CD8-positive, alpha-beta memory T cell (primary cell): ENCODE measurements at regions not wholly inside any gene's neighbourhood (a gene's known extent, or its start where the extent isn't known, plus 50 kb on each side); places are given as distances from the start of the nearest gene placed in this dataset.

Experiments used
- CTCF ChIA-PET: fragments of 350-600 bp; sonication (Branson Sonifier 250); formaldehyde crosslinking; loops from one replicate; lab custom pipeline; 2021; ENCODE audit warnings: antibody characterized with exemption; lab: Charles Lee
- POLR2A ChIA-PET: fragments of 350-600 bp; sonication (Branson Sonifier 250); formaldehyde crosslinking; loops from one replicate; lab custom pipeline; 2021; ENCODE audit warnings: antibody characterized with exemption; lab: Charles Lee
- DNase-seq, 5 donors: peaks; one replicate each; pipeline versions ENCODE4 v3.0.0 to v3.0.0-alpha.2; 2020 to 2022; ENCODE audit warnings: mixed read lengths in 1 of 5
- H3K27ac ChIP-seq: one replicate; pipeline ENCODE4 v1.7.0; 2013; ENCODE audit warnings: low read depth, mild to moderate bottlenecking, low read length, moderate library complexity
- H3K27me3 ChIP-seq: 2 replicates; pipeline ENCODE4 v1.7.0; 2013; ENCODE audit warnings: low read length, mild to moderate bottlenecking; ENCODE audit not compliant: insufficient read depth, poor library complexity, severe bottlenecking
- H3K36me3 ChIP-seq: 2 replicates; pipeline ENCODE4 v1.7.0; 2013; ENCODE audit warnings: mild to moderate bottlenecking, low read length, moderate library complexity; ENCODE audit not compliant: insufficient read depth
- H3K4me1 ChIP-seq: 2 replicates; pipeline ENCODE4 v1.7.0; 2013; ENCODE audit warnings: mild to moderate bottlenecking, low read length, moderate library complexity; ENCODE audit not compliant: insufficient read depth
- H3K4me3 ChIP-seq: 2 replicates; pipeline ENCODE4 v1.7.0; 2013; ENCODE audit warnings: mild to moderate bottlenecking, low read length
- H3K9me3 ChIP-seq: 2 replicates; pipeline ENCODE4 v1.7.0; 2013; ENCODE audit warnings: mild to moderate bottlenecking, low read length
- H3K27ac Mint-ChIP-seq, 8 donors: one replicate each; pipeline ENCODE4 v1.8.0; 2020 to 2021; ENCODE audit warnings: mixed read lengths in 8 of 8, mild to moderate bottlenecking in 6 of 8, inconsistent platforms in 3 of 8, moderate library complexity in 3 of 8
- H3K27me3 Mint-ChIP-seq, 2 donors: one replicate each; pipeline ENCODE4 v1.8.0; 2020 to 2021; ENCODE audit warnings: mixed read lengths in 2 of 2, mild to moderate bottlenecking in 1 of 2, moderate library complexity in 1 of 2
- H3K36me3 Mint-ChIP-seq, 3 donors: one replicate each; pipeline ENCODE4 v1.8.0; 2020 to 2021; ENCODE audit warnings: mixed read lengths in 3 of 3, inconsistent platforms in 1 of 3, mild to moderate bottlenecking in 1 of 3
- H3K4me1 Mint-ChIP-seq, 3 donors: one replicate each; pipeline ENCODE4 v1.8.0; 2020 to 2021; ENCODE audit warnings: mixed read lengths in 3 of 3, inconsistent platforms in 1 of 3, mild to moderate bottlenecking in 1 of 3
- H3K4me3 Mint-ChIP-seq, 7 donors: one replicate each; pipeline ENCODE4 v1.8.0; 2020 to 2021; ENCODE audit warnings: mixed read lengths in 7 of 7, mild to moderate bottlenecking in 6 of 7, moderate library complexity in 4 of 7, inconsistent platforms in 2 of 7
- H3K9me3 Mint-ChIP-seq, 5 donors: one replicate each; pipeline ENCODE4 v1.8.0; 2020 to 2022; ENCODE audit warnings: mixed read lengths in 5 of 5, mild to moderate bottlenecking in 3 of 5, moderate library complexity in 2 of 5, inconsistent platforms in 1 of 5

DNA sequence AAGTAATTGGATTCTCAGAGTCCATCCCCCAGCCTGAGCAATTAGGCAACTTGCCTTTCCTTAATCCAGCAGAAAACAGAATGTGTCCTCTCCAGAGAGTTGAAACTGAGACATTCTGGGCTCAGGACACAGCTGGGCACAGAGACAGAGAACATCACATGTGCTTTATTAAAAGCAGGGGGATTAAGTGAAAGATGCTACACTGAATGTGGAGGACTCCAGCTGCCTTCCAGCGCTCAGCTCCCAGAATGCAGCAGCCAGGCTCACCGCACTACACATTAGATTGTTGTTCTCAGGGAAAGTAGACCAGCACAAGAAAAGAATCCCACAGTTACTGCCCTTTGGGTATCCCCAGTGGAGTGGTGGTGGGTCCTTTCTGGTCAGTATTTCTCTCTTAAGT is 141.6 kb upstream of the IL12B start:
- H3K27me3 Mint-ChIP-seq = peaks cover 0 to 7% of the 10 kb centered on the region in 2 donors
- no peak overlapping the region for H3K27ac Mint-ChIP-seq
- H3K36me3 Mint-ChIP-seq = peaks cover 0 to 24% (median 3%) of the 10 kb centered on the region in 3 donors
- Histone ChIP-seq H3K4me3 (no peak overlapping the region), H3K27me3 (no peaks in the 10 kb centered on the region), H3K27ac (no peak overlapping the region), H3K36me3 (no peaks in the 10 kb centered on the region), H3K4me1 (peaks cover 22% of the 10 kb centered on the region), H3K9me3 (peaks cover 12% of the 10 kb centered on the region)
- no peak for DNase-seq
- peaks cover 18 to 28% (median 21%) of the 10 kb centered on the region in 3 donors for H3K4me1 Mint-ChIP-seq
- no peak overlapping the region for H3K4me3 Mint-ChIP-seq
- peaks cover 12 to 35% (median 24%) of the 10 kb centered on the region in 5 donors for H3K9me3 Mint-ChIP-seq
- ChIA-PET CTCF (no interaction called here), POLR2A (no interaction called here)

DNA sequence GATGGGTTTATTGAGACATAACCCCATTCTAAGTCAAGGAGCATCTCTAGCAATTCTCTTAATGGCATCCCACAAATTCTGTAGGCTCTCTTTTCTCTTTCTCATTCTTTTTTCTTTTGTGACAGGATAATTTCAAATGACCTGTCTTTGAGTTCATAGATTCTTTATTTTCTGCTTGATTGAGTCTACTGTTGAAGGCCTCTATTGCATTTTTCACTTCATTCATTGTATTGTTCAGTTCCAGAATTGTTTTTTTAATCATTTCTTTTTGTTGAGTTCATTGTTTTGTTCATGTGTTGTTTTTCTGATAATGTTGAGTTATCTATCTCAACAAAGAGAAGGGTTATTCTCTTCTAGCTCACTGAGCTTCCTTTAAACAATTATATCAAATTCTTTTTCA is 144.7 kb upstream of the IL12B start:
- no peak overlapping the region for H3K27ac ChIP-seq
- Mint-ChIP-seq H3K27me3 (peaks cover 0 to 7% of the 10 kb centered on the region in 2 donors), H3K27ac (no peak overlapping the region), H3K36me3 (peaks cover 0 to 24% (median 3%) of the 10 kb centered on the region in 3 donors), H3K4me3 (no peak overlapping the region), H3K9me3 (peaks cover 12 to 35% (median 24%) of the 10 kb centered on the region in 5 donors), H3K4me1 (peaks cover 15 to 26% (median 17%) of the 10 kb centered on the region in 3 donors)
- peaks cover 13% of the 10 kb centered on the region for H3K4me1 ChIP-seq
- ChIA-PET CTCF (no interaction called here), POLR2A (no interaction called here)
- no peak overlapping the region for H3K4me3 ChIP-seq
- H3K9me3 ChIP-seq = peaks cover 12% of the 10 kb centered on the region
- H3K36me3 ChIP-seq = no peaks in the 10 kb centered on the region
- no peaks in the 10 kb centered on the region for H3K27me3 ChIP-seq
- no peak for DNase-seq

DNA sequence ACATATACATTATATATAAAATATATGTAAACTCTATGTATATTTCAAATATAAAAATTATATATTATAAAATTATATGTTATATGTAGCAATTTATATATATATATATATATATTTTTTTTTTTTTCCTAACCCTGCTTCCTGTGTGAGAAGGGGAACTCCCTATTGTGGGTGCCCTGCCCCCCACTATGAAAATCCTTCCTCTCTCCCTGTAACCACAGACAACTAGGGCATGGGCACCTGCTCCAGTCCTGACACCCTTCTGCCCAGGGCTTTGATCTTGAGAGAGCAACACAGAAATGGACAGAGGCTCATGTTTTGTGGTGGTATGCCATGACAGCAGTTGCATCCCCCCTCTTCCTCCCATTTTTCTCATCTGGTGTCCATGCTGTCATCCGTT is 148.7 kb upstream of the IL12B start:
- peak in 2 of 5 donors; percentile 25 to 27 for DNase-seq
- CTCF ChIA-PET = no interaction called here

DNA sequence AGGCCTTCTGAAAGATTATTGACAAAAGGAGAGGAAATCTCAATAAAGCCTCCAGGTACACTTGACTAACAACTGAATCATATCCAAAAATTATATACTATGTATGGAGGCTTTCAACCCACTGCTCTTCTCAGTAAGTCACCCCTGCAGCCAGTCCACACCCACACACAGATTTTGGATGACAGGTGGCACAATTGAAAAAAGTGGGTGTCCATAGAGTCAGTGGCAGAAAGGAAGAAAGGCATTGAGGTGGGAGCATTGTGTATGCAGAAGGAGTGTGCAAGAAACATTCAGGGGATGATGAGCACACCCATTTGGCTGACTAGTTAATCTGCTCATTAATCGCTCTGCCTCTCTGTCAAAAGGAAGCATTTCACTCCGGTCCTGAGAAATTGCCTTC is 150.6 kb upstream of the IL12B start:
- Histone ChIP-seq H3K27me3 (no peaks in the 10 kb centered on the region), H3K4me3 (no peak overlapping the region), H3K4me1 (peaks cover 8% of the 10 kb centered on the region), H3K36me3 (no peaks in the 10 kb centered on the region), H3K27ac (no peak overlapping the region), H3K9me3 (no peaks in the 10 kb centered on the region)
- Mint-ChIP-seq H3K36me3 (peaks cover 0 to 6% (median 0%) of the 10 kb centered on the region in 3 donors), H3K4me1 (peaks cover 13 to 20% (median 17%) of the 10 kb centered on the region in 3 donors), H3K9me3 (peaks cover 2 to 7% (median 6%) of the 10 kb centered on the region in 5 donors), H3K27ac (no peak overlapping the region), H3K27me3 (peaks cover 4 to 7% of the 10 kb centered on the region in 2 donors), H3K4me3 (no peak overlapping the region)
- ChIA-PET POLR2A (no interaction called here), CTCF (no interaction called here)
- DNase-seq = no peak

More for the DNA sequence above, 148.7 kb upstream of the IL12B start:
- Histone ChIP-seq H3K4me1 (peaks cover 8% of the 10 kb centered on the region), H3K27me3 (no peaks in the 10 kb centered on the region), H3K4me3 (no peak overlapping the region), H3K9me3 (peaks cover 12% of the 10 kb centered on the region), H3K36me3 (no peaks in the 10 kb centered on the region), H3K27ac (no peak overlapping the region)
- POLR2A ChIA-PET = no interaction called here
- peaks cover 4 to 7% of the 10 kb centered on the region in 2 donors for H3K27me3 Mint-ChIP-seq
- peak overlapping the region in 1 of 8 donors; percentile 4 for H3K27ac Mint-ChIP-seq
- H3K36me3 Mint-ChIP-seq = peaks cover 0 to 20% (median 3%) of the 10 kb centered on the region in 3 donors
- peaks cover 10 to 24% (median 22%) of the 10 kb centered on the region in 5 donors for H3K9me3 Mint-ChIP-seq
- H3K4me1 Mint-ChIP-seq = peaks cover 13 to 20% (median 17%) of the 10 kb centered on the region in 3 donors
- H3K4me3 Mint-ChIP-seq = peak overlapping the region in 4 of 7 donors; percentile 9 to 61 (median 46)

DNA sequence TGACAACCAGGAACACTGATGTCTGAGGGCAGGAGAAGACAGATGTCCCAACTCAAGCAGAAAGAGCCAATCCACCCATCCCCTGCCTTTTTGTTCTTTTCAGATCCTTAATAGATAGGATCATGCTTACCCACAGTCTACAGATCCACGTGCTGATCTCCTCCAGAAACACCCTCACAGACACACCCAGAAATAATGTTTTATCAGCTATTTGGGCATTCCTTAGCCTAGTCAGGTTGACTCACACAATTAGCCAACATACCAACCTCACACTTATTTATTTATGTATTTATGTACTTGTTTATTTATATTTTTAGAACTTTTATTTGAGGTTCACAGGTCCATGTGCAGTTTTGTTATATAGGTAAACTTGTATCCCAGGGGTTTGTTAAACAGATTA is 151.5 kb upstream of the IL12B start:
- CTCF ChIA-PET = no interaction called here
- H3K27me3 Mint-ChIP-seq = peaks cover 4 to 7% of the 10 kb centered on the region in 2 donors

DNA sequence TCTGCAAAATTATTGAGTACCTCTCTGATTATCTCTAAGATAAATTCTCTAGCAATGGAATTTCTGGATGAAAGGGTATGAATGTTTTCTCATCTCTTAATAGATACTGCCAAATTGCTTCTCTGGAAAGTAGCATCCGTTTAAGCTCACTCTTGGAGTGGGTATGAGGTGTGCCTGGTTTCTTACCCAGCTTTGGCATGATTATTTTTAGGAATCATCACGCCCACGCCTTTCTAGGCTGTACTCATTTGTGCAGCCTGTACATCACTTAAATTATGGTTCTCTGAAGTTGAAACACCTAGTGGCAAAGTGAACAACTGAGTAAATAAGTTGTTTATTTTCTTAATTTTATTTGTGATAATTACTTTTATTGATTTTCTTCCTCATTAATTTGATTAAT is 156.5 kb upstream of the IL12B start:
- Mint-ChIP-seq H3K27me3 (peaks cover 4 to 7% of the 10 kb centered on the region in 2 donors), H3K36me3 (no peaks in the 10 kb centered on the region), H3K9me3 (peaks cover 0 to 2% (median 0%) of the 10 kb centered on the region in 5 donors), H3K4me1 (no peaks in the 10 kb centered on the region), H3K27ac (no peak overlapping the region), H3K4me3 (no peak overlapping the region)
- Histone ChIP-seq H3K4me3 (no peak overlapping the region), H3K27me3 (no peaks in the 10 kb centered on the region), H3K36me3 (no peaks in the 10 kb centered on the region), H3K27ac (no peak overlapping the region), H3K9me3 (no peaks in the 10 kb centered on the region), H3K4me1 (no peaks in the 10 kb centered on the region)
- ChIA-PET POLR2A (no interaction called here), CTCF (no interaction called here)
- no peak for DNase-seq

More for the DNA sequence above, 151.5 kb upstream of the IL12B start:
- H3K4me1 Mint-ChIP-seq = peaks cover 13 to 20% (median 17%) of the 10 kb centered on the region in 3 donors
- H3K4me3 Mint-ChIP-seq = no peak overlapping the region
- no peaks in the 10 kb centered on the region for H3K36me3 ChIP-seq
- no peak overlapping the region for H3K27ac ChIP-seq
- no peak overlapping the region for H3K4me3 ChIP-seq
- no peak overlapping the region for H3K27ac Mint-ChIP-seq
- DNase-seq = no peak
- POLR2A ChIA-PET = no interaction called here
- no peaks in the 10 kb centered on the region for H3K36me3 Mint-ChIP-seq
- H3K4me1 ChIP-seq = peaks cover 8% of the 10 kb centered on the region
- peaks cover 0 to 2% (median 0%) of the 10 kb centered on the region in 5 donors for H3K9me3 Mint-ChIP-seq
- no peaks in the 10 kb centered on the region for H3K27me3 ChIP-seq
- H3K9me3 ChIP-seq = no peaks in the 10 kb centered on the region

DNA sequence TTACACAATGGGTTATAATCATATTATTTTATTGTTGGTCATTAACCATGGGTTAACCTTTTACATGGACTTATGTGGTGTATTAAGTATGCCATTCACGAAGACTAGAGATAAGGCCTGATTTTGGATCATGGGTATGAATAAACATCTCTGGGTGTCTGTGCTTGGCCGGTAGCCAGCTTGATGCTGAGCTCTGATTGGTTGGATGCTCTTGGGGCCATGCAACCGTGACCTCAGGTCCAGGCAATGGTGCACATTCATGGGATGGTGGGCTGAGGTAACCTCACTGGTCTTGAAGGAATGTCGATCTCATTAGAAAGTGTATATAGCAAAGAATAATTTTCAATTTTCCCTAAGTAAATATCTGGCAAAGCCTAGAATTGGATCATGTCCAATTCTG is 158.2 kb upstream of the IL12B start:
- Histone ChIP-seq H3K9me3 (no peaks in the 10 kb centered on the region), H3K4me3 (no peak overlapping the region), H3K27me3 (no peaks in the 10 kb centered on the region), H3K27ac (no peak overlapping the region), H3K4me1 (no peaks in the 10 kb centered on the region), H3K36me3 (no peaks in the 10 kb centered on the region)
- Mint-ChIP-seq H3K4me1 (no peaks in the 10 kb centered on the region), H3K4me3 (no peak overlapping the region), H3K36me3 (no peaks in the 10 kb centered on the region), H3K27ac (no peak overlapping the region), H3K9me3 (peaks cover 0 to 2% (median 0%) of the 10 kb centered on the region in 5 donors), H3K27me3 (peaks cover 0 to 4% of the 10 kb centered on the region in 2 donors)
- ChIA-PET CTCF (no interaction called here), POLR2A (no interaction called here)
- DNase-seq = no peak

DNA sequence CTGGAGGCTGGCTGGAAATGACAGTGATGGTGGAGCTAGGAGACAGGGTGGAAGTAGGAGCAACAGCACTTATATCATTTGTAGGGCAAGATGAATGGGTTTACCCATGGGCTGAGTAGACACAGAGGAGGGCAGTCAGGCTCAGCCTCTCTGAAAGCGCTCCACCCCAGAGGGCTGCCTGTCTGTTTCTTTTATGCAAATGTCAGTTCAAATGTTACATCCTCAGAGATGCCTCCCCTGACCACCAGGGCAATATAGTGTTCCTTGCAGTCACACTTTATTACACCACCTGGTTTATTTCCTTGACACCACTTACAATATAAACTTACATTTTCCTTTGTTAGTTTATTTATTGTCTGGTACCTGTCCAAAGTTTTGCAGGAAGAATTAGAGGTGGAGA is 159.5 kb upstream of the IL12B start:
- peaks cover 2 to 14% of the 10 kb centered on the region in 2 donors for H3K27me3 Mint-ChIP-seq
- Histone ChIP-seq H3K36me3 (no peaks in the 10 kb centered on the region), H3K4me3 (no peak overlapping the region), H3K9me3 (no peaks in the 10 kb centered on the region), H3K27ac (no peak overlapping the region), H3K4me1 (no peaks in the 10 kb centered on the region), H3K27me3 (peaks cover 5% of the 10 kb centered on the region)
- peak overlapping the region in 1 of 8 donors; percentile 16 for H3K27ac Mint-ChIP-seq
- POLR2A ChIA-PET = no interaction called here
- H3K4me1 Mint-ChIP-seq = no peaks in the 10 kb centered on the region
- DNase-seq = no peak
- H3K4me3 Mint-ChIP-seq = no peak overlapping the region
- no peaks in the 10 kb centered on the region for H3K36me3 Mint-ChIP-seq
- peaks cover 0 to 2% (median 0%) of the 10 kb centered on the region in 5 donors for H3K9me3 Mint-ChIP-seq
- CTCF ChIA-PET = no interaction called here
